GM13976 (cell line): ENCODE measurements at regions not wholly inside any gene's neighbourhood (a gene's known extent, or its start where the extent isn't known, plus 50 kb on each side); places are given as distances from the start of the nearest gene placed in this dataset.
"Not testable (repeated sequence)": the region's sequence is repeated elsewhere in the genome, so short reads cannot be mapped to it uniquely, and the experiment has no call there.

Experiments
- DNase-seq: peaks from one replicate; pipeline ENCODE4 v3.0.0; 2012; ENCODE audit warnings: low spot score
- in situ Hi-C: fragments of 300-500 bp; cut with MboI; formaldehyde crosslinking; loops from one replicate; pipeline ENCODE4 v1.12.0; 2022; ENCODE audit warnings: low sequenced_read_pairs, mixed read lengths, inconsistent platforms; ENCODE audit not compliant: unreplicated experiment
- TF ChIP-seq, protein P1 (sequence below): IDR thresholded peaks from 2 replicates; pipeline ENCODE4 v1.5.1; 2012; ENCODE audit warnings: borderline replicate concordance, mild to moderate bottlenecking; ENCODE audit not compliant: insufficient read depth; ENCODE audit errors: extremely low read depth, missing control alignments, control extremely low read depth

DNA sequence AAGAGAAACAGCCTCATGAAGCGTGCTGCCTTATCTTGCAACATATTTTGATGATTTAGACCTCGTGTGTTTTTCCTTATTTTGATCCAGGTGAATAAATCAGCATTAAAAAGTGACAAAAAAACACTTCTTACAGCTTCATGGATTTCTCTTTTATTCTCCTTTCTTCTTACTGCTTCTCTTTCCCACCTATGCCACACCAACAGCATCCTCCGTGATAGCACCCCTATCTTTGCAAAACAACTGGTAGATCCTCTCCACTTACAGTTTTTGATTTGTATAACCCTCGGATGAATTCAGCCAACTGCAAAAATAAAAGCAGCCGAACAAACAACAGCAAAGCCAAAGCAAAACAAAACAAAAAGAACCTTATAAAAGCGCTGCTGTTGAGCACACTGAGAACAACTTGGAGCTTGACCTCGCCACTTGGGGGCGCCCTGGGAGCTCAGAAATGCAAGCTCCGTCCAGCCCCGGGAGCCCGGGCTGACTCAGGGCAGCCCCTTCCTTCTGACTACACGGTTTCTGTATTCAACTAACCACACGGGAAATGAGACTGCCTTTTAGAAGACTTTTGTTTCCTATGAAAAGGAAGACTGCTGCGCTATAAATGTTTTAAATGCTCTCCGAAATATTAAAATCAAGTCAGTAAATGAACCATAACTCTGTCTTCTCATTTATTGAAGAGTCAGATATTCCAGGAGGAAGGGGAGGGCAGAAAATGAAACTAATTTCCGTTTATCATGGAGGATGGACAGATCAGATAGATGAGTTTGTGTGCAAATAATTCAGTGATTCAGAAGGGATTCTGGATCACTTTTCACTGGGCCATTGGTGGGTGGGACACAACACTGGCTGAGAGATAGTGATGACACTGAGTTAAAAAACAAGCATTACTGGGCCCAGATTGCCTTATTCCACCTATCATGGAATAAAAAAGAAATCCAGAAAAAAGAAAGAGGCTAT is 186.8 kb downstream of the ATP6V0E2 start:
- DNase-seq, in situ Hi-C loops: not testable (repeated sequence)
- TF ChIP-seq, protein P1, sequence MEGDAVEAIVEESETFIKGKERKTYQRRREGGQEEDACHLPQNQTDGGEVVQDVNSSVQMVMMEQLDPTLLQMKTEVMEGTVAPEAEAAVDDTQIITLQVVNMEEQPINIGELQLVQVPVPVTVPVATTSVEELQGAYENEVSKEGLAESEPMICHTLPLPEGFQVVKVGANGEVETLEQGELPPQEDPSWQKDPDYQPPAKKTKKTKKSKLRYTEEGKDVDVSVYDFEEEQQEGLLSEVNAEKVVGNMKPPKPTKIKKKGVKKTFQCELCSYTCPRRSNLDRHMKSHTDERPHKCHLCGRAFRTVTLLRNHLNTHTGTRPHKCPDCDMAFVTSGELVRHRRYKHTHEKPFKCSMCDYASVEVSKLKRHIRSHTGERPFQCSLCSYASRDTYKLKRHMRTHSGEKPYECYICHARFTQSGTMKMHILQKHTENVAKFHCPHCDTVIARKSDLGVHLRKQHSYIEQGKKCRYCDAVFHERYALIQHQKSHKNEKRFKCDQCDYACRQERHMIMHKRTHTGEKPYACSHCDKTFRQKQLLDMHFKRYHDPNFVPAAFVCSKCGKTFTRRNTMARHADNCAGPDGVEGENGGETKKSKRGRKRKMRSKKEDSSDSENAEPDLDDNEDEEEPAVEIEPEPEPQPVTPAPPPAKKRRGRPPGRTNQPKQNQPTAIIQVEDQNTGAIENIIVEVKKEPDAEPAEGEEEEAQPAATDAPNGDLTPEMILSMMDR, result peak; percentile 42

DNA sequence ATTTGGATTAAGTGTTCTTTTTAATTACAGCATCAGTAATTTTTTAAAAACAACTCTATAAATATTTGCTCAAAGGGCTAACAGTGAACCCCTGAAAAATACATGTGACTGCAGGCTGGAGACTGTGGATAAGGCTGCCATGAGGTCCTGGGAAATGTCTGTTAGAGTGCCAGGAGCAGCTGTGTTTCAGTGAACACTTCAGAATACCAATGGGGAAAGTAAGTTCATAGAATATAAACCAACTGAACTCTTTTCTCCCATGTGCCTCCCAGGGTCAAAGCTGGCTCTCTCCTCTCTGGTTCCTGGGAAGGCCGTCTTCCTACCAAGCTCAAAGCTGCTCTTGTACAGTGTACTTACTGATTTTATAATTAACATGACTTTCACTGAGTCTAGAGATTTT is 189.4 kb downstream of the ATP6V0E2 start:
- DNase-seq, in situ Hi-C loops: not testable (repeated sequence)

DNA sequence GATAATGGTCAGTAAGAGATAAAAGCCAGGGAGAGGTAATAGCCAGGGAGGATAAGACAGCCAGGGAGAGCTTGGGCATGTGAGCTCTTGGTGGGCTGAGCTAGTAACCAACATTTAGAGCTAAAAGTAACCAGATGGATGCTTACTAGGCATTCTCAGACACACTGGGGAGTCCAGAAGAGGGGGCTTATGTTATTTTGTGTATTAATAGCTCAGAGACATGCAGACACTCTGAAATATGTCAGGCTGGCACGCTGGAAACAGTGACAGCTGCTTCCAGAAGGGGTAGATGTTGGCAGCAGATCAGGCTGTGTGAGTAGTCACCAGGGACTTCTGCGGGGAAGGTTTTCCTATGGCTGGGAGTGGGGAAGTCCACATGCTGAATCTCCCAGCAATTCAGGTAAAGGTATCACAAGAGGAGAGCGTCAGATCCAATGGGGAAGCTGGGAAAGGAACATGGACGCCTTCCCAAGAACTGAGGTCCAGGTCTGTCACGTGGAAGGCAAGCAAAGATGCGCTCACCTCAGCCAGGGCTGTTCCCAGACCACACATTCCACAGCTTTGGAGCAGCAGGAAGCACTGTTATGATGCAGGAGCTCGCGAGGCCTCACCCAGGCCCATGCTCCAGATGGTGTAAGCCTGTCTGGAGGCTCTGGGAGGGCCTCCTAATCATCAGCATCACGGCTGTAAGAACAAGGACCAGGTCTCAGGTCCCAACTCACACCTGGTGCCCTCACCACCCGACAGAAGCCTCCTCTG is 196.0 kb downstream of the ATP6V0E2 start:
- DNase-seq, in situ Hi-C loops: not testable (repeated sequence)

DNA sequence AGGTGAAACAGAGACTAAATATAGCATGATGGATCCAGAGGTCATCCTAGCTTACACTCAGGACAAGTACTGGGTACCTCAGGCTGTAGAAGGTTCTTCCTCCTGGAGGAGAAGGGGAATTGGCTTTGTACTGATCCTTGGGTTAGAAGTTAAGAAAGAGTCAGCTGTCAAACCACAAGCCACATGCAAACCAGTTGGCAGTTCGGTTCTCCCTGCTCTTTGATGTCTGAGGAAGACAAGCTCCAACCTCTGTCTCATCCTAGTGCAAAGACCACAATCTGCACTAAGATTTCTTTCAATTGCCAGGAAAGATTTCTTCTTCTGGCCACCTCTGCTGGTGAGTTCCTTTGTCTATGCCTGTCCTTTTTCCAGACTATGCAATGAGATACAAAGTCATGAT is 203.8 kb downstream of the ATP6V0E2 start:
- in situ Hi-C loops, result not testable (repeated sequence)

DNA sequence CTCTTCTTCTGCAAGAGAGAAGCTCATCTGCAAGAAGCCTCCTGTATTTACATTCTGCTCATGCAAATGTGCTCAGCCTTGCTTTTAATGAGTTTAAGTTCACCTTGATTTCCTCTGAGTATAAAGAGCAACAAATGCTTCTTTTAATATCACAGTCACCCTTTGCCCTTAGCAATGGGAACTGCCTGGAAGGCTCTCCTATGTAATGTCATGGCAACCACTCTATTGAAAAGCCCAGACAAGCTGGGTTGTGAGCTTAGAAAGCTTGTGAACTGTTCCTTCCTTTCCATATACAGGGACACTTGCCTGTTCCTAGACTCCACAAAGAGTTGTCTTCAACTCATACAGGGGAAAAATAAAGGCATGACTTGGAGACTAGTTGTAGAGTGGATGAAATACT is 208.1 kb downstream of the ATP6V0E2 start:
- in situ Hi-C loops, DNase-seq: not testable (repeated sequence)

More for the DNA sequence above, 203.8 kb downstream of the ATP6V0E2 start:
- not testable (repeated sequence) for DNase-seq

DNA sequence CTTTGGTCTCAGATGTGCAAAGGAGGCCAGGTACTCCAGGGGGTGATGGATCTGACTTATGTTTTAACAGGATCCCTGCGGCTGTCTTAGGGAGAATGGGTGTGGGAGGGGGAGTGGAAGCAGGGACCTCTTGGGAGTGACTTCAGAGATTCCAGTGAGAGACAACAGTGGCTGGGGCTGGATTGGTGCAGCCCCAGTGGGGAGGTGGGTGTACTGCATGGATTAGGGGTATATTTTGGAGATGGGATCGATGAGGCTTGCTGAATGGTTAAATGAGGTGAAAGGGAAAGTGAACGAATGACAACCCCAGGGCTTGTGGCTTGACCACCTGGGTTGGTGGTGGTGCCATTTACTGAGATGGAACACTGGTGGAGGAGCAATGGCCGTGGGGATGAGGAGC is 211.0 kb downstream of the ATP6V0E2 start:
- in situ Hi-C loops, DNase-seq: not testable (repeated sequence)

DNA sequence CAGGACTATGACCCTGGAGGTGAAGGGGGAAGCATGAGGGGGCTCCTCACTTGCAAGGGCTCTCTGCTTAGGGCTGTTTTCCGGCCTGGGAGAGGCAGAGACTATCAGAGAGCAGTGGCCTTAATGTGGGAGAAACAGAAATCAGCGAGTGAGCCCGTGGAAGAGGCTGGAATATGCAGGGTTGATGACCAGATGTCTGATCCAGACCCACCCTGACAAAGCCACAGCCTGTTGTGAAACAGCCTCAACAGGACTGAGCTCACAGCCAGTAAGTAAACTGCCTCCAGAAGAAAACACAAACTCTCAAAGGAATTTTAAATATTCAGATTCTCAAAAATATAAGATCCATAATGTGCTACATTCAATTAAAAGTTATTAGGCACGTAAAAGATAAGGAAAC is 213.7 kb downstream of the ATP6V0E2 start:
- in situ Hi-C loops, DNase-seq: not testable (repeated sequence)

DNA sequence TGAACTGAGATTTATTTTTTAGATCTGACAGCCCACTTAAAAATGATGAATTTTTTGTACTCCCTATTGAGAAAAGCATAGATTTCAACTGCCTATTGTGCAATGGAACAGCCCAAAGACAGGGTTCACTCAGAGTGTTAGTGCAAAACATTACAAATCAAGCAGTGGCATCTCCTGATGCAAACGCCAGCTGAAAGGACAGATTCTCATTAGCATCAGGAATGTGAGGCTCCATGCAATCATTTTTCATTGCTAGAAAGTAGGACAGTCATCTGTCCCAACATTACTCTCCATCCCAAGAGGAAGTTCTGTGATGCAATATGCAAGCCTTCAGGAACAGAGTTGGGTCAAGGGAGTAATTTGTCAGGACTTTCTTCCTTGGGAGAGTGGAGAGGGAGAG is 215.4 kb downstream of the ATP6V0E2 start:
- DNase-seq, in situ Hi-C loops: not testable (repeated sequence)

DNA sequence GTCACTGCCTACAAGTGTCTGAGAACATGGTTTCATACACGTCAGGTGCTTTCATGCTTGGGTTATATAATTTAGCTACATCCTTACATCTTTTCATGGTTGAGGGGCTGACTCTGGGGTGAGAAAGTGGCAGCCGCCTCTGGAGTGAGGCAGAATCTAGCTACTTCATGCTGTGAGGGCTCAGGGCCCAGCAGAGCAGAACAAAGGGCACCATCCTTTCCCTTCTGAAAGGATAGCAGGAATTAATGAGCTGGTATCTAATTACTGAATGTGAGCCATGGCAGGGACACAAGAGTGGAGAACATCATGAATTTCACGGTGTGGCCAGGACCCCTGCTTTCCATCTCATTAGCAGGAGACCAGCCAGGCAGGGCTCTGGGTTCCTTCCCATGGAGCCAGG is 217.0 kb downstream of the ATP6V0E2 start:
- DNase-seq, in situ Hi-C loops: not testable (repeated sequence)

DNA sequence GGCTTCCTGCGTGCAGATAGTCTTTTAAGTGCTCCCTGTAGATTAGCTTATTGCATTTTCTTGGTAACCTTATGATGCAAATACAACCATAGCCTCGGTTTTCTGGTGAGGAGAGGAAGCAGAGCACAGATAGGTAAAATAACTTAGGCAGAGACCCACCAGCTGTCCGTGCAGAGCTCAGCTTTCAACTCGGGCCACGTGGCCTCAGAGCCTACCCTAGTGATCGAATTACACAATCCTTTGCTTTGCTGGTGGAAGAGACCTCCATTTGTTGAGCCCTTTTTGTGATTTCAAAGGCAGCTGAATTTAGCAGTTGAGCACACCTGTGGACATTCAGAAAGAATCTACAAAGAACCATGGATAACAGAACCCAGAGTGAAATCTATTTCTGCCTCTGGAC is 220.1 kb downstream of the ATP6V0E2 start:
- in situ Hi-C loops, DNase-seq: not testable (repeated sequence)

DNA sequence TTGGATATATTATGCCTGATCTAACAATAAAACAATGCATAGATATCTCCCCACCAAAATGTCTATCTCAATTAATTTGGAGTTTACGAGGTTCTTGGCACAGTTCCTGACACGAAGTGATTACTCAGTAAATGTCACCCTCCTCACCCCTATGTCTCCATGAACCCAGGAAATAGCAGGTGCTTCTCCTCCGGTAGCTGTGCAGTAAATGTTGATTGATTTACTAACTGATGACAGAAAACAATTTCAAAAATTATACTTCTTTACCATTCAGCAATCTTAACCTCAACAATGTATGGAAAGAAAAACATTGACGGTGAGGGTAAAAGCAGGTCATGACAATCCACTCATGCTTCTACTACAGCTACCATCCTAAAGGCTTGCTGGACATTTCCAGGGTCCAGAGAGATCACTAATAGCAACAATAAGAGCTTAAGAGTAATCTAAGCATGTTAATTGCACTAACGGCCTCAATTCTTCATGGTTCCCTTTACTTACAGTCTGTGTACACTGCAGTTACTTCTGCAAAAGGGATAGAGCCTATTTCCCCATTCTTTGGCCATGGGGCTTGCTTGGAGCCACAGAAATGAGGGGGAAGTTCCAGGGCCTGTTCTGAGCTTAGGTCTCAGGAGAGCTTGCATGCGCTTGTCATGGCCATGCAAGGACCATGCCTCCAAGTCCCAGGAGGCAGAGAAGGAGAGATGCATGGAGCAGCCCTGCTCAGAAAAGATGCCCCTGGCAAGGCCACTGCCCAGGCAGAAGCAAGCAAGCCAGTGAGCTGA is 222.6 kb downstream of the ATP6V0E2 start:
- in situ Hi-C loops, DNase-seq: not testable (repeated sequence)

DNA sequence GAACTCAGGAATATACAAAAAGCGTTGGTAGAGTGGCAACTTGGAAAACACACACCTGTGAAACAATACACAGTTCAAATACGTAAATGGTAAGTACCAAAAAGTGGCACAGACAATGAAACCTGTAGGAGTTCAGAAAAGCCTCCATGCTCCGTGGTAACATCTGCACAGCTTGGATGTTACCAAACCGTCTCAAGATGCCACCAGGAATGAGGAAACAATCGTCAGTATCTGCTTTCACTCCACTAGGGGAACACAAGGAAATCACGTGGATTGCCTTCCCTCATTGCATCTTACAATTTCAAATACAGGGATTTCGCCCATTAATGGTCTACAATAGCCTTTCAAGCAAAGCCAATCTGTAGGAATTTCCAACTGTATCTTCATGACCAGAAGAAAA is 224.6 kb upstream of the LRRC61 start:
- in situ Hi-C loops, DNase-seq: not testable (repeated sequence)

DNA sequence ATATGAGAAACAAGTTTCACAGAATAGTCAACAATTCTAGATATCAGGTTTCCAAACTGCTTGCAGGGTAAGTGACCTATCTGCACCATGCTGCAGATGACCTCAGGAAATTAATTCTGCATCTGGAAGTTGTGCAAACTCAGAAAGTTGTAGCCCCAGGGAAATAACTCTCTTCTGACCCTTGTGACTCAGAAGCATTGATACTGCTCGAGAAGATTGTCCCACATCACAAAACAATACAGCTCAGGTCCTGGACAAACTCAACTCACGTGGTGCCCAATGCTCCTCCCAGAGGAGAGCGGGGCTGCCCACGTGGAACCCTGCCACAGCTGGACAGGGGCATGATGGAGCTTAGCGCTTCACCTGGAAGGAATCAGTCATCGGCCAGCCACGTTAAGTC is 221.9 kb upstream of the LRRC61 start:
- DNase-seq, in situ Hi-C loops: not testable (repeated sequence)

DNA sequence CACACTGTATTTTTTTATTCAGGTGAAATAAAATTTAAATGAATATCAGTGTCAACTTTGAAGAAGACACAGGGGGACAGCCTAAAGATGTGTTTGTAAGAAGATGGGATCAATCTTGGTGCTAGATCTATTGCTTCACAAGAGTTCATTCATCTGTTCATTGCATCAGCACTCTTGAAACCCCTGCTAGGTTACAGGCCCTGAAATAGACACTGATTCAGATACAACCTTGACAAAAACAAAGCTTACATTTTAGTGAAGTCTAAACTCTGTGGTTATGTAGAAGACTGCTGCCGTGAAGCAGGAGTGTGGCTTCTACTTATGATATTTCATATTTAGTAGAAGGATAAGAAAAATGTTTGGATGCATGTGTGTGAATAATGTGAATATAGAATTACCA is 215.9 kb upstream of the LRRC61 start:
- in situ Hi-C loops, DNase-seq: not testable (repeated sequence)

DNA sequence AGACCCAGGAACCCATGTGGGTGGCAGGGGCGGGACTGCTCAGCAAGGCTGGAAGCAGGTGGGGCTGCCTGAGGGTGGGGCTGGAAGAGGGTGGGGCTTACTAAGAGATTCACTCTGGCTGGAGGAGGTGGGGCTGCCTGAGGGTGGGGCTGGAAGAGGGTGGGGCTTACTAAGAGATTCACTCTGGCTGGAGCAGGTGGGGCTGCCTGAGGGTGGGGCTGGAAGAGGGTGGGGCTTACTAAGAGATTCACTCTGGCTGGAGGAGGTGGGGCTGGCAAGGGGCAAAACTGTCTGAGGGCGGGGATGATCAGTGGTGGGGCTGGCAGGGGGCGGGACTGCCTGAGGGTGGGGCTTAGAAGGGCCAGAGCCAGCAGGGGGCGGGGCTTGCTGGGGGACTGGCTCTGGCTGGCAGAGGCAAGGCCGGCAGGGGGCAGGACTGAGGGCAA is 212.8 kb upstream of the LRRC61 start:
- in situ Hi-C loops, DNase-seq: not testable (repeated sequence)

DNA sequence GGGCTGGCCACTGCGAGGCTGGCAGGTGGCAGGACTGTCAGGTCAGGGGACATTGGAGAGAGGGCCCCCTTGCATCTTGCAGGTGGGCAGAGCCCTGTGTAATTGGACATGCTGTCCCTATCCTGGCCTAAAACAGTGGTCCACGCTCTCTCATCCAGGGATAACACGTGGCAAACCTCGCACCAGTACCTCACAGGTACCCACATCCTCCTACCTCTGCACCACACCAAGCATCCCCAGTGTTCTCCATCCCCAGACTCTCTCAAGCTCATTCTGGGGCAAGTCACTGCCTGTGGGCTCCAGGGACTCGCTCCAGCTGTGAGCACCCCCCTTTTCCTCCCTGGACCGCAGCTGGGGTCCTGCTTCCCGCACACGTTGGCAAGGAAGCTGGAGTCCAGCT is 212.3 kb upstream of the LRRC61 start:
- in situ Hi-C loops, DNase-seq: not testable (repeated sequence)
